Right lobe of liver (tissue), 6 donors: ENCODE measurements at regions not wholly inside any gene's neighbourhood (a gene's known extent, or its start where the extent isn't known, plus 50 kb on each side); places are given as distances from the start of the nearest gene placed in this dataset.

ENCODE experiments used
- ATAC-seq, 4 donors: fragments of 200-7000 bp; cut with Tn5 transposase; one replicate each; pipeline ENCODE4 v1.9.1; 2020; ENCODE audit warnings: mild to moderate bottlenecking in 4 of 4, moderate library complexity in 4 of 4
- DNase-seq, 3 donors: peaks; one replicate each; pipeline ENCODE4 v3.0.0-alpha.2; 2020
- H3K27ac ChIP-seq, 3 donors: fragments of 200-600 bp; one replicate each; pipeline ENCODE4 v1.8.0; 2022
- H3K27me3 ChIP-seq, 2 donors: fragments of 200-600 bp; one replicate each; pipeline ENCODE4 v1.8.0; 2022
- H3K36me3 ChIP-seq, 4 donors: fragments of 200-600 bp; sonication (generic) in 1 of 4; one replicate each; pipeline versions ENCODE4 v1.5.1 to v1.8.0; 2017 to 2022; ENCODE audit warnings: control low read depth in 1 of 4
- H3K4me1 ChIP-seq, 4 donors: fragments of 200-600 bp; sonication (generic) in 1 of 4; one replicate each; pipeline versions ENCODE4 v1.5.1 to v1.8.0; 2017 to 2022; ENCODE audit warnings: control low read depth in 1 of 4
- H3K4me3 ChIP-seq, 3 donors: fragments of 200-600 bp; one replicate each; pipeline ENCODE4 v1.8.0; 2022
- H3K9me3 ChIP-seq, 4 donors: fragments of 200-600 bp; sonication (generic) in 1 of 4; one replicate each; pipeline versions ENCODE4 v1.5.1 to v1.8.0; 2017 to 2022; ENCODE audit warnings: control low read depth in 1 of 4
- CTCF ChIP-seq, 4 donors: fragments of 200-600 bp in 3 of 4; fragments of 450-650 bp in 1 of 4; IDR thresholded peaks; one replicate each; pipeline versions ENCODE4 v1.5.1 to v1.8.0; 2016 to 2022; ENCODE audit warnings: antibody characterized with exemption in 4 of 4, mild to moderate bottlenecking in 2 of 4
- POLR2A ChIP-seq: fragments of 450-650 bp; IDR thresholded peaks from one replicate; pipeline ENCODE4 v1.6.1; 2017; ENCODE audit warnings: antibody characterized with exemption, mild to moderate bottlenecking
- WGBS: methylation state at CpG from one replicate; pipeline ENCODE4 v1.1.6; 2018; ENCODE audit warnings: low coverage, low lambda C conversion rate; ENCODE audit not compliant: insufficient coverage; ENCODE audit errors: missing lambda C conversion rate; 5-methylcytosine and 5-hydroxymethylcytosine counted together
- intact Hi-C, 2 donors: fragments of 100-400 bp; cut with DNase I; formaldehyde crosslinking; loops; one replicate each; pipeline versions ENCODE4 v1.11.2 to v1.14.1; 2022
- donor health status: DM: no; HTN: yes; CAD: no.
- donor health status: DM: no; HTN: no; CAD: no.
- donor health status: DM: no; HTN: no; CAD: no.
- donor health status: DM: no; HTN: yes; CAD: no.
- donor health status: DM: no; HTN: yes; CAD: no.

GRCh38 chr10:131736321-131736980, 164.4 kb upstream of the PPP2R2D start:
- H3K27ac ChIP-seq: no peak overlapping the region
- H3K36me3 ChIP-seq: no peaks in the 10 kb centered on the region
- no peak for TF ChIP-seq CTCF (IDR thresholded peaks at IDR 0.05)
- TF ChIP-seq POLR2A: no peak
- H3K27me3 ChIP-seq: no peaks in the 10 kb centered on the region
- H3K4me3 ChIP-seq: no peak overlapping the region
- no peaks in the 10 kb centered on the region for H3K4me1 ChIP-seq
- H3K9me3 ChIP-seq: no peaks in the 10 kb centered on the region
- intact Hi-C loops: no loop called here
- peak in 1 of 4 donors; percentile 28 for ATAC-seq
- DNase-seq: peak in 2 of 3 donors; percentile 37
- 51% methylated on average over 5 of the region's 12 CpGs for WGBS

GRCh38 chr10:131737543-131738395, 163.0 kb upstream of the PPP2R2D start:
- TF ChIP-seq POLR2A: no peak
- no peak for TF ChIP-seq CTCF (IDR thresholded peaks at IDR 0.05)
- intact Hi-C loops: no loop called here

GRCh38 chr10:131738396-131738735, 162.4 kb upstream of the PPP2R2D start:
- H3K9me3 ChIP-seq: no peaks in the 10 kb centered on the region
- TF ChIP-seq POLR2A (no peak), CTCF (IDR thresholded peaks at IDR 0.05) (no peak)
- H3K27ac ChIP-seq: no peak overlapping the region
- H3K36me3 ChIP-seq: no peaks in the 10 kb centered on the region
- DNase-seq (peak in 2 of 3 donors; percentile 21 to 40), ATAC-seq (no peak)
- no peak overlapping the region for H3K4me3 ChIP-seq
- WGBS: 66% methylated on average over 8 of the region's 11 CpGs
- no peaks in the 10 kb centered on the region for H3K27me3 ChIP-seq
- H3K4me1 ChIP-seq: no peaks in the 10 kb centered on the region
- intact Hi-C loops: no loop called here

More at GRCh38 chr10:131737543-131738395, 163.0 kb upstream of the PPP2R2D start:
- no peaks in the 10 kb centered on the region for H3K27me3 ChIP-seq
- DNase-seq (peak in 2 of 3 donors; percentile 30 to 39), ATAC-seq (no peak)
- WGBS: 61% methylated on average over 8 of the region's 18 CpGs
- H3K4me1 ChIP-seq: no peaks in the 10 kb centered on the region
- H3K4me3 ChIP-seq: no peak overlapping the region
- H3K9me3 ChIP-seq: no peaks in the 10 kb centered on the region
- no peaks in the 10 kb centered on the region for H3K36me3 ChIP-seq
- H3K27ac ChIP-seq: no peak overlapping the region

GRCh38 chr10:131739206-131739605, 161.6 kb upstream of the PPP2R2D start:
- no peaks in the 10 kb centered on the region for H3K27me3 ChIP-seq

More at GRCh38 chr10:131739206-131739605, 161.6 kb upstream of the PPP2R2D start:
- WGBS: 34% methylated on average over 10 of the region's 10 CpGs
- no peak overlapping the region for H3K27ac ChIP-seq
- no peak overlapping the region for H3K4me3 ChIP-seq
- no peak for TF ChIP-seq POLR2A
- TF ChIP-seq CTCF (IDR thresholded peaks at IDR 0.05): no peak
- no peaks in the 10 kb centered on the region for H3K36me3 ChIP-seq
- peak in 1 of 3 donors; percentile 17 for DNase-seq
- no peak for ATAC-seq
- intact Hi-C loops: no loop called here
- H3K9me3 ChIP-seq: no peaks in the 10 kb centered on the region
- H3K4me1 ChIP-seq: no peaks in the 10 kb centered on the region
